Trophoblast cell (in vitro differentiated cells and primary cell): ENCODE measurements at regions not wholly inside any gene's neighbourhood (a gene's known extent, or its start where the extent isn't known, plus 50 kb on each side); places are given as distances from the start of the nearest gene placed in this dataset.

Experiments used
- DNase-seq, 2 donors: peaks; one replicate each; pipeline ENCODE4 v3.0.0-alpha.2; 2016
- H2AFZ ChIP-seq: 2 replicates; pipeline ENCODE4 v1.6.1; 2013; ENCODE audit warnings: low read length, moderate library complexity, mild to moderate bottlenecking; ENCODE audit not compliant: insufficient read depth, poor library complexity
- H2AK5ac ChIP-seq: 2 replicates; pipeline ENCODE4 v1.6.1; 2013; ENCODE audit warnings: mild to moderate bottlenecking, low read length
- H2BK120ac ChIP-seq: 2 replicates; pipeline ENCODE4 v1.6.1; 2013; ENCODE audit warnings: low read length, mild to moderate bottlenecking, moderate library complexity; ENCODE audit not compliant: insufficient read depth, poor library complexity
- H2BK12ac ChIP-seq: 2 replicates; pipeline ENCODE4 v1.6.1; 2013; ENCODE audit warnings: mild to moderate bottlenecking, low read length, moderate library complexity
- H2BK5ac ChIP-seq: 2 replicates; pipeline ENCODE4 v1.6.1; 2013; ENCODE audit warnings: low read length, low read depth, moderate library complexity, mild to moderate bottlenecking; ENCODE audit not compliant: poor library complexity
- H3K14ac ChIP-seq: 2 replicates; pipeline ENCODE4 v1.6.1; 2013; ENCODE audit warnings: mild to moderate bottlenecking, low read length
- H3K18ac ChIP-seq: 2 replicates; pipeline ENCODE4 v1.6.1; 2013; ENCODE audit warnings: mild to moderate bottlenecking, low read length
- H3K23ac ChIP-seq: 2 replicates; pipeline ENCODE4 v1.6.1; 2013; ENCODE audit warnings: low read length
- H3K27ac ChIP-seq: 2 replicates; pipeline ENCODE4 v1.5.1; 2013; ENCODE audit warnings: low read depth, mild to moderate bottlenecking, inconsistent platforms, low read length, moderate library complexity
- H3K27me3 ChIP-seq: 2 replicates; pipeline ENCODE4 v1.6.1; 2013; ENCODE audit warnings: inconsistent platforms, mild to moderate bottlenecking, low read length, moderate library complexity; ENCODE audit not compliant: insufficient read depth
- H3K36me3 ChIP-seq, 2 experiments: 1 replicate in 1 of 2; 2 replicates in 1 of 2; pipeline ENCODE4 v1.6.1; 2013; ENCODE audit warnings: low read length in 2 of 2, mild to moderate bottlenecking in 2 of 2, moderate library complexity in 1 of 2; ENCODE audit not compliant: insufficient read depth in 2 of 2, control insufficient read depth in 1 of 2
- H3K4ac ChIP-seq: 2 replicates; pipeline ENCODE4 v1.6.1; 2013; ENCODE audit warnings: low read depth, mild to moderate bottlenecking, low read length, moderate library complexity
- H3K4me1 ChIP-seq, 2 experiments: 1 replicate in 1 of 2; 2 replicates in 1 of 2; pipeline ENCODE4 v1.6.1; 2013; ENCODE audit warnings: low read length in 2 of 2, mild to moderate bottlenecking in 2 of 2, moderate library complexity in 1 of 2; ENCODE audit not compliant: insufficient read depth in 2 of 2, control insufficient read depth in 1 of 2
- H3K4me2 ChIP-seq: 2 replicates; pipeline ENCODE4 v1.6.1; 2013; ENCODE audit warnings: inconsistent platforms, mild to moderate bottlenecking, low read length, moderate library complexity
- H3K4me3 ChIP-seq: 2 replicates; pipeline ENCODE4 v1.5.1; 2013; ENCODE audit warnings: mild to moderate bottlenecking, low read depth, low read length, inconsistent platforms
- H3K79me1 ChIP-seq: one replicate; pipeline ENCODE4 v1.6.1; 2013; ENCODE audit warnings: low read length
- H3K79me2 ChIP-seq: 2 replicates; pipeline ENCODE4 v1.6.1; 2013; ENCODE audit warnings: low read length, mild to moderate bottlenecking; ENCODE audit not compliant: control insufficient read depth, insufficient read depth, poor library complexity
- H3K9ac ChIP-seq: 2 replicates; pipeline ENCODE4 v1.6.1; 2013; ENCODE audit warnings: mild to moderate bottlenecking, low read length
- H3K9me3 ChIP-seq: 2 replicates; pipeline ENCODE4 v1.6.1; 2013; ENCODE audit warnings: low read depth, mild to moderate bottlenecking, control low read depth, inconsistent platforms, low read length; ENCODE audit not compliant: insufficient read depth
- H4K12ac ChIP-seq: 2 replicates; pipeline ENCODE4 v1.6.1; 2013; ENCODE audit warnings: low read depth, mild to moderate bottlenecking, low read length, moderate library complexity
- H4K8ac ChIP-seq: 2 replicates; pipeline ENCODE4 v1.6.1; 2013; ENCODE audit warnings: low read depth, mild to moderate bottlenecking, low read length, moderate library complexity
- H4K91ac ChIP-seq: one replicate; pipeline ENCODE4 v1.6.1; 2013; ENCODE audit warnings: low read depth, mild to moderate bottlenecking, low read length, moderate library complexity
- WGBS: extraction: QIAGEN DNeasy Blood & Tissue Kit; methylation state at CpG from one replicate; pipeline ENCODE4 v1.1.7; 2013; ENCODE audit warnings: missing lambda C conversion rate; ENCODE audit not compliant: insufficient read length, insufficient coverage; ENCODE audit errors: extremely low coverage; 5-methylcytosine and 5-hydroxymethylcytosine counted together

- Histone ChIP-seq H2AK5ac (no peak overlapping the region), H3K4ac (no peak overlapping the region), H3K9me3 (no peaks in the 10 kb centered on the region), H3K27me3 (no peaks in the 10 kb centered on the region), H3K9ac (no peak overlapping the region), H3K79me1 (peaks cover 2% of the 10 kb centered on the region), H2AFZ (no peak overlapping the region), H3K18ac (no peak overlapping the region), H3K27ac (no peak overlapping the region), H3K4me3 (no peak overlapping the region), H3K79me2 (no peaks in the 10 kb centered on the region), H3K23ac (no peak overlapping the region), H2BK5ac (no peak overlapping the region), H2BK12ac (no peak overlapping the region), H4K8ac (no peak overlapping the region), H4K12ac (no peak overlapping the region), H2BK120ac (no peak overlapping the region), H3K4me2 (no peak overlapping the region), H3K14ac (no peak overlapping the region), H3K4me1 (peaks cover 3% of the 10 kb centered on the region in 2 experiments), H3K36me3 (peaks cover 15 to 16% of the 10 kb centered on the region in 2 experiments), H4K91ac (no peak overlapping the region)
- DNase-seq: no peak
- no CpG with 5 or more reads among the region's 4 CpGs for WGBS
Measured at GRCh38 chrX:2618516-2618915, 72.6 kb upstream of the CD99 start.

GRCh38 chrX:2614911-2615310, 76.2 kb upstream of the CD99 start:
- Histone ChIP-seq H2BK5ac (no peak overlapping the region), H3K23ac (no peak overlapping the region), H3K4me1 (peaks cover 5 to 9% of the 10 kb centered on the region in 2 experiments), H2AFZ (no peak overlapping the region), H2AK5ac (no peak overlapping the region), H3K9me3 (no peaks in the 10 kb centered on the region), H3K4me3 (no peak overlapping the region), H4K12ac (no peak overlapping the region), H2BK12ac (no peak overlapping the region), H4K91ac (no peak overlapping the region), H3K4me2 (no peak overlapping the region), H2BK120ac (no peak overlapping the region), H3K18ac (no peak overlapping the region), H3K9ac (no peak overlapping the region), H3K79me2 (peaks cover 2% of the 10 kb centered on the region), H3K4ac (no peak overlapping the region), H3K79me1 (peaks cover 2% of the 10 kb centered on the region), H3K36me3 (peaks cover 11 to 15% of the 10 kb centered on the region in 2 experiments), H3K14ac (no peak overlapping the region), H3K27ac (peak overlapping the region; percentile 11), H3K27me3 (no peaks in the 10 kb centered on the region), H4K8ac (no peak overlapping the region)
- no CpG with 5 or more reads among the region's 3 CpGs for WGBS
- DNase-seq: peak; percentile 42 to 85

GRCh38 chrX:2610246-2611170, 80.6 kb upstream of the CD99 start:
- H3K27ac ChIP-seq: no peak overlapping the region
- no peak overlapping the region for H4K91ac ChIP-seq
- peak overlapping the region; percentile 90 for H3K4me2 ChIP-seq
- no peak overlapping the region for H2BK5ac ChIP-seq
- 80% methylated on average over 1 of the region's 10 CpGs for WGBS
- H3K18ac ChIP-seq: no peak overlapping the region
- H3K79me1 ChIP-seq: peaks cover 15% of the 10 kb centered on the region
- no peak overlapping the region for H3K4me3 ChIP-seq
- no peaks in the 10 kb centered on the region for H3K9me3 ChIP-seq
- H4K12ac ChIP-seq: no peak overlapping the region
- H3K23ac ChIP-seq: no peak overlapping the region
- peaks cover 0 to 6% of the 10 kb centered on the region in 2 experiments for H3K36me3 ChIP-seq
- H3K14ac ChIP-seq: no peak overlapping the region
- H2AFZ ChIP-seq: no peak overlapping the region
- H2BK12ac ChIP-seq: no peak overlapping the region
- peaks cover 10% of the 10 kb centered on the region for H3K79me2 ChIP-seq
- peaks cover 5 to 9% of the 10 kb centered on the region in 2 experiments for H3K4me1 ChIP-seq
- DNase-seq: peak; percentile 58 to 82
- no peaks in the 10 kb centered on the region for H3K27me3 ChIP-seq
- H3K4ac ChIP-seq: peak overlapping the region; percentile 34
- no peak overlapping the region for H2AK5ac ChIP-seq
- H4K8ac ChIP-seq: no peak overlapping the region
- H3K9ac ChIP-seq: no peak overlapping the region
- H2BK120ac ChIP-seq: no peak overlapping the region

GRCh38 chrX:2609431-2610238, 81.5 kb upstream of the CD99 start:
- no peak overlapping the region for H3K23ac ChIP-seq
- no peak overlapping the region for H2AK5ac ChIP-seq
- peaks cover 14% of the 10 kb centered on the region for H3K79me1 ChIP-seq
- peak overlapping the region; percentile 79 for H3K14ac ChIP-seq
- H2BK12ac ChIP-seq: no peak overlapping the region
- DNase-seq: peak in 1 of 2 donors; percentile 26
- no peak overlapping the region for H2AFZ ChIP-seq
- peak overlapping the region; percentile 90 for H3K4me2 ChIP-seq
- peak overlapping the region; percentile 16 for H4K12ac ChIP-seq
- H3K4me1 ChIP-seq: peaks cover 5 to 12% of the 10 kb centered on the region in 2 experiments
- peak overlapping the region; percentile 90 for H3K18ac ChIP-seq
- H3K9ac ChIP-seq: peak overlapping the region; percentile 86
- no peaks in the 10 kb centered on the region for H3K27me3 ChIP-seq
- H3K4ac ChIP-seq: peak overlapping the region; percentile 33
- H3K9me3 ChIP-seq: no peaks in the 10 kb centered on the region
- WGBS: no CpG with 5 or more reads among the region's 44 CpGs
- H2BK120ac ChIP-seq: peak overlapping the region; percentile 72
- peak overlapping the region; percentile 65 for H3K27ac ChIP-seq
- peak overlapping the region; percentile 85 for H3K4me3 ChIP-seq
- peak overlapping the region; percentile 87 for H2BK5ac ChIP-seq
- peaks cover 10% of the 10 kb centered on the region for H3K79me2 ChIP-seq
- peaks cover 0 to 5% of the 10 kb centered on the region in 2 experiments for H3K36me3 ChIP-seq
- peak overlapping the region; percentile 71 for H4K8ac ChIP-seq
- peak overlapping the region; percentile 63 for H4K91ac ChIP-seq
